ENCODE measurements at regions not wholly inside any gene's neighbourhood (a gene's known extent, or its start where the extent isn't known, plus 50 kb on each side); places are given as distances from the start of the nearest gene placed in this dataset.

DNA sequence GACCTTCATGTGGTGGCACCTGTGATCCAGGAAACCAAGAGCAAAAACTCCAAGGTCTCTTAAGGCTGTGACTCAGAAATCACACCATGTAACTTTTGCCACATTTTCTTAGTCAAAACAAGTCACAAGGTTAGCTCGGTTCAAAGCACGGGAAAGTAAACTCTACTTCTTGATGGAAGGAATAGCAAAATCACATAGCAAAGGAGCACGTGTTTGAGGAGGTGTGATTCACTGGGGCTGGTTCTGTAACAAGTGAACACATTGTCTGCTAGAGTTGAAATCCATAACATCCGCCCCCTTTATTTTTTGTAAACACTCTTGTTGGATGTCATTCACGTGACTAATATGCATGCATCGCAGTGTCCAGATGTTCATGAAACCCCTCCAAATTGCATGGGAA, 415.0 kb upstream of the MAF start:
- H3K27ac ChIP-seq = no peak overlapping the region
- no peak for TF ChIP-seq ZFX (IDR thresholded peaks at IDR 0.05)
- TF ChIP-seq, protein P1, sequence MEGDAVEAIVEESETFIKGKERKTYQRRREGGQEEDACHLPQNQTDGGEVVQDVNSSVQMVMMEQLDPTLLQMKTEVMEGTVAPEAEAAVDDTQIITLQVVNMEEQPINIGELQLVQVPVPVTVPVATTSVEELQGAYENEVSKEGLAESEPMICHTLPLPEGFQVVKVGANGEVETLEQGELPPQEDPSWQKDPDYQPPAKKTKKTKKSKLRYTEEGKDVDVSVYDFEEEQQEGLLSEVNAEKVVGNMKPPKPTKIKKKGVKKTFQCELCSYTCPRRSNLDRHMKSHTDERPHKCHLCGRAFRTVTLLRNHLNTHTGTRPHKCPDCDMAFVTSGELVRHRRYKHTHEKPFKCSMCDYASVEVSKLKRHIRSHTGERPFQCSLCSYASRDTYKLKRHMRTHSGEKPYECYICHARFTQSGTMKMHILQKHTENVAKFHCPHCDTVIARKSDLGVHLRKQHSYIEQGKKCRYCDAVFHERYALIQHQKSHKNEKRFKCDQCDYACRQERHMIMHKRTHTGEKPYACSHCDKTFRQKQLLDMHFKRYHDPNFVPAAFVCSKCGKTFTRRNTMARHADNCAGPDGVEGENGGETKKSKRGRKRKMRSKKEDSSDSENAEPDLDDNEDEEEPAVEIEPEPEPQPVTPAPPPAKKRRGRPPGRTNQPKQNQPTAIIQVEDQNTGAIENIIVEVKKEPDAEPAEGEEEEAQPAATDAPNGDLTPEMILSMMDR (conservative IDR thresholded peaks at IDR 0.05) = no peak

DNA sequence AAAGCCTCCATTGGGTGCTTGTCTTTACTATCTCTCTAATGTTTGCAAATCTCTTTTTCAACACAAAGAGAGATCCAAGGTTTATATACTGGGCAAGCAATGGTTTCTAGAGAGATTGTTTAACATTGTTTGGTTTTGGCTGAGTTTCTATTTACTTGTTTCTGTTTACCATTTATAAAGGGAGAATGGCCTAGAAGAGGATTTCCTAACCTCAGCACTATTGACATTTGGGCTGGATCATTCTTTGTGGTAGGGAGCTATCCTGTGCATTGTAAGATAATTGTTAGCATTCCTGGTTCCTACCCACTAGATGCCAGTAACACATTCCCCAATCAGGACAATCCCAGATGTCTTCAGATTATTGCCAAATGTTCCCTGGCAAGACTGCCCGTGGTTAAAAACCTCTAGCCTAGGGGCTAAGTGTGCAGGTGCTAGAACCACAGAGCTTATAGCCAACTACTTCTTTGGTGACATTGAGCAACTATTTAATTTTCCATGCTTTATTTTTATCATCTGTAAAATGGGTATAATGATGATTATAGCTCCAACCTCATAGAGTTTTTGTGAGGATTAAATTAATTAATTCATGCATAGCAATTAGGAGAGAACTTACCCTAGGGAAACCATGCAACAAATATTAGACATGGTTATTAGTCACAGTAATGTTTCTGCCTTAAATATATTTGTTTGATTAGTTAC, 413.9 kb upstream of the MAF start:
- no peak overlapping the region for H3K27ac ChIP-seq
- TF ChIP-seq ZFX (IDR thresholded peaks at IDR 0.05) = no peak
- TF ChIP-seq, protein P1 (conservative IDR thresholded peaks at IDR 0.05) = no peak; the same call in 1 of the 2 replicates

DNA sequence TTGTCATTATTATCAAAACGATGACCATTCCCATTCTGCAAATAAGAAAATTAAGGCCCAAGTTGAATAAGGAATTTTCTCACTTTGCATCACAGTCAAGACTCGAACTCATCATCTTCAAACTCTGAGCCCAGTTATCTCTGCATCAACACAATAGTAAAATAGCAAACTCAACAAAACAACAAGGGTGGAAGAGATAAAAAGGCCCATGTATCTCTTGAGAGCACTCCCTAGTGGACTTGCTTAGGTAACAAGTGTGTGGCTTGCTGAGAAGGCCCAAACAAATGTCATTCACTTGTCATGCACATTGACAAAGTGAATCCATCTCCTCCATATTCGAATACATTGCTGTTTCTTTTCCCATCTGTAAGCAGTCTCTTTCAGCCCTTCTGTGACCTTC, 412.0 kb upstream of the MAF start:
- H3K27ac ChIP-seq = no peak overlapping the region
- TF ChIP-seq ZFX (IDR thresholded peaks at IDR 0.05) = no peak
- TF ChIP-seq, protein P1 (conservative IDR thresholded peaks at IDR 0.05) = no peak

DNA sequence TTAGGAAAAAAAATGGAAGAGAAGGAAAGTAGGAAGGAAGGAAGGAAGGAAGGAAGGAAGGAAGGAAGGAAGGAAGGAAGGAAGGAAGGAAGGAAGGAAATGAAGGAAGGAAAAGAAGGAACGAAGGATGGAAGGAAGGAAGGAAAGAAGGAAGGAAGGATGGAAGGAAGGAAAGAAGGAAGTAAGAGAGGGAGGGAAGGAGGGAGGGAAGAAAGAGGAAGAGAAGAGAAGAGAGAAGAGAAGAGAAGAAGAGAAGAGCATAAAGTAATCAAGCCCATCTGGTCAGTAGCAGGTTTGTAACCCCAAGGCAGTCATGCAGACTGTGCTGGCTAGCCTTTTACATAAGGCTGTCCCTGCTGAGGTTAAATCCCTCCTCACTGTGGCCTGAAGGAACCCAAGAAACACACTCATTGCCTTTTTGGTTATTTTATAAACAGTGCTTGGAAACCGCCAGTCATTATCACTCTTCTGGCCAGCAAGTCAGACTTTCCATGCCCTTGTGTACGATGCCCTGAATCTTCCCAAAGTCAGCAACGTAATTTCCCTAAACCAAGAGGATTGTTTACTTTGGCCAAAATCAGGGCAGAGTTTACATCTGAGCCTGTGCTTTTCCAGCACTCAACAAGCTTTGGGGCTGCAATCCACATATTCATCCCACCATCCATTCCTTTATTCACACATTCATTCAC, 409.6 kb upstream of the MAF start:
- TF ChIP-seq, protein P1 (conservative IDR thresholded peaks at IDR 0.05) = no peak
- no peak for TF ChIP-seq ZFX (IDR thresholded peaks at IDR 0.05)
- no peak overlapping the region for H3K27ac ChIP-seq

DNA sequence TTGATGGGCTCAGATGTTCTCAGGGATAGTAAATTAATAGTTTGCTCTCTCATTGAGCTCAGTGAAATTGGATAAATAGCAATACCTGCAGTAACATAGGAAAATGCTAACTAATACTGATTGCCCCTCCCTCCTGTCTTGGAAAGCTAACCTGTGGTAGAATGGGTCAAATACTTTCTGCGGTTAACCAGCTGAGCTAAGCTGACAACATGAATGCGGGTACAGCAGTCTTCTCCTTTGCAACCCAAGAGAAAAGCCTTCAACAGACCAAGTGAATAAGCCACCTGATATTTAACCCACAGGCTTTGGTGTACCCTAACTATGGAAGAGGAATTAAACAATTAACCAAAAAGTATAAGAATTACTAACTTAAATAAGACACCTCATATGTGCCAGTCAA, 408.3 kb upstream of the MAF start:
- no peak overlapping the region for H3K27ac ChIP-seq
- TF ChIP-seq ZFX (IDR thresholded peaks at IDR 0.05) = no peak
- TF ChIP-seq, protein P1 (conservative IDR thresholded peaks at IDR 0.05) = no peak

DNA sequence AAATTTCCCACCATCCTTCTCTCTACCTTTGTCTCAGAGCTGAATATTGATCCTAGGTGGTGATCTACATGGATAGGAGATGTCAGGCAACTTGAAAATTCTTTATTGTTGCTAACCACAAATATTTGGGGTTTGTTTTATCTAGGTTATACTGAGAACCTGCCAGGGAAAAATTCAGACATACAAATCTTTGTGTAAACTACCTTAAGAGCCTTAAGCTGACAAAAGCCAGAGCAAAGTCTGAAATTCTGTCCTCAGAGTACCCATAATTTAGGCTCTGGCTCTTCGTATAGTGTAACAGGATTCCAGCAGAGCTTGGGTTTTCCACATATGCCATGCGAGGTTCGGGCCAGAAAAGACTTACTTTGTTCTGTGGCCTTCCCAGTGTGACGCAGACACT, 406.7 kb upstream of the MAF start:
- no peak overlapping the region for H3K27ac ChIP-seq
- no peak for TF ChIP-seq ZFX (IDR thresholded peaks at IDR 0.05)
- TF ChIP-seq, protein P1 (conservative IDR thresholded peaks at IDR 0.05) = no peak

Measured in C4-2B (cell line).